Lower leg skin (tissue), 3 donors: ENCODE measurements at regions not wholly inside any gene's neighbourhood (a gene's known extent, or its start where the extent isn't known, plus 50 kb on each side); places are given as distances from the start of the nearest gene placed in this dataset.

ENCODE experiments used
- CTCF ChIP-seq, 3 donors: fragments of 450-650 bp; IDR thresholded peaks; one replicate each; pipeline ENCODE4 v1.5.1; 2016; ENCODE audit warnings: antibody characterized with exemption in 3 of 3, mild to moderate bottlenecking in 3 of 3, moderate library complexity in 2 of 3
- POLR2A ChIP-seq, 2 donors: fragments of 450-650 bp; IDR thresholded peaks; one replicate each; pipeline ENCODE4 v1.6.1; 2016 to 2017; ENCODE audit warnings: antibody characterized with exemption in 2 of 2, mild to moderate bottlenecking in 1 of 2, moderate library complexity in 1 of 2

- TF ChIP-seq CTCF (IDR thresholded peaks at IDR 0.05), result no peak
- TF ChIP-seq POLR2A (IDR thresholded peaks at IDR 0.05), result no peak
These were observed 783.0 kb downstream of the TMEM121 start for GRCh38 chr14:106309423-106309822.
